Type B pancreatic cell (in vitro differentiated cells): ENCODE measurements at regions not wholly inside any gene's neighbourhood (a gene's known extent, or its start where the extent isn't known, plus 50 kb on each side); places are given as distances from the start of the nearest gene placed in this dataset.

Source experiments
- DNase-seq: peaks from one replicate; pipeline ENCODE4 v3.0.0; 2021; ENCODE audit warnings: mixed read lengths; ENCODE audit not compliant: unreplicated experiment; ENCODE audit errors: extremely low spot score
- H3K27ac Mint-ChIP-seq: 2 replicates; pipeline ENCODE4 v1.8.0; 2021; ENCODE audit warnings: mild to moderate bottlenecking, mixed read lengths
- H3K27me3 Mint-ChIP-seq: 2 replicates; pipeline ENCODE4 v1.8.0; 2021; ENCODE audit warnings: mixed read lengths
- H3K36me3 Mint-ChIP-seq: 2 replicates; pipeline ENCODE4 v1.8.0; 2021; ENCODE audit warnings: mixed read lengths
- H3K4me1 Mint-ChIP-seq: one replicate; pipeline ENCODE4 v1.8.0; 2021; ENCODE audit warnings: mixed read lengths; ENCODE audit not compliant: unreplicated experiment
- H3K4me3 Mint-ChIP-seq: 2 replicates; pipeline ENCODE4 v1.8.0; 2021; ENCODE audit warnings: mild to moderate bottlenecking, mixed read lengths
- H3K9me3 Mint-ChIP-seq: 2 replicates; pipeline ENCODE4 v1.8.0; 2021; ENCODE audit warnings: mixed read lengths
- TF ChIP-seq, protein P1 (sequence below): fragments of 200-600 bp; sonication (generic); conservative IDR thresholded peaks from 2 replicates; pipeline ENCODE4 v1.5.0; 2021; ENCODE audit warnings: antibody characterized with exemption, mild to moderate bottlenecking

DNA sequence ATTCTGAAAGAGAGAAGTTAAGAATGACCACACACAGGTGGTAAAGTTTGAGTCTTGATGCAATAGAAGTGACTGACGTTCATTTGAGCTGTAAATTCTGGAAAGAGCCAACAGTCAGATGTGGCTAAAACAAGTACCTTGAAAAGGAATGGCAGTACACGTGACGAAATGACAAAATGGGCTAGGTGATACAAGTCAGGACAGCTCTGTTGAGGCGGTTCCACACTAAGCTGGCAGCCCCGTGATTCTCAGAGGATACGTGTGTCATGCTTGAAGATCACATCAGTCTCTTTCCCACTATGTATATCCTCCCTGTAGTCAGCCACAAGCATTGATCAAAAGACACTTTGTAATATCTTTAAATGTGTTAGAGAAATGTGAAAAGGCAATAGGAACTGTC, 881.3 kb upstream of the ADGRL2 start:
- TF ChIP-seq, protein P1, sequence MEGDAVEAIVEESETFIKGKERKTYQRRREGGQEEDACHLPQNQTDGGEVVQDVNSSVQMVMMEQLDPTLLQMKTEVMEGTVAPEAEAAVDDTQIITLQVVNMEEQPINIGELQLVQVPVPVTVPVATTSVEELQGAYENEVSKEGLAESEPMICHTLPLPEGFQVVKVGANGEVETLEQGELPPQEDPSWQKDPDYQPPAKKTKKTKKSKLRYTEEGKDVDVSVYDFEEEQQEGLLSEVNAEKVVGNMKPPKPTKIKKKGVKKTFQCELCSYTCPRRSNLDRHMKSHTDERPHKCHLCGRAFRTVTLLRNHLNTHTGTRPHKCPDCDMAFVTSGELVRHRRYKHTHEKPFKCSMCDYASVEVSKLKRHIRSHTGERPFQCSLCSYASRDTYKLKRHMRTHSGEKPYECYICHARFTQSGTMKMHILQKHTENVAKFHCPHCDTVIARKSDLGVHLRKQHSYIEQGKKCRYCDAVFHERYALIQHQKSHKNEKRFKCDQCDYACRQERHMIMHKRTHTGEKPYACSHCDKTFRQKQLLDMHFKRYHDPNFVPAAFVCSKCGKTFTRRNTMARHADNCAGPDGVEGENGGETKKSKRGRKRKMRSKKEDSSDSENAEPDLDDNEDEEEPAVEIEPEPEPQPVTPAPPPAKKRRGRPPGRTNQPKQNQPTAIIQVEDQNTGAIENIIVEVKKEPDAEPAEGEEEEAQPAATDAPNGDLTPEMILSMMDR, result no peak
- Mint-ChIP-seq H3K27me3 (no peaks in the 10 kb centered on the region), H3K4me3 (no peak overlapping the region), H3K36me3 (no peaks in the 10 kb centered on the region), H3K4me1 (peaks cover 13% of the 10 kb centered on the region), H3K27ac (no peak overlapping the region), H3K9me3 (peaks cover 7% of the 10 kb centered on the region)
- no peak for DNase-seq

DNA sequence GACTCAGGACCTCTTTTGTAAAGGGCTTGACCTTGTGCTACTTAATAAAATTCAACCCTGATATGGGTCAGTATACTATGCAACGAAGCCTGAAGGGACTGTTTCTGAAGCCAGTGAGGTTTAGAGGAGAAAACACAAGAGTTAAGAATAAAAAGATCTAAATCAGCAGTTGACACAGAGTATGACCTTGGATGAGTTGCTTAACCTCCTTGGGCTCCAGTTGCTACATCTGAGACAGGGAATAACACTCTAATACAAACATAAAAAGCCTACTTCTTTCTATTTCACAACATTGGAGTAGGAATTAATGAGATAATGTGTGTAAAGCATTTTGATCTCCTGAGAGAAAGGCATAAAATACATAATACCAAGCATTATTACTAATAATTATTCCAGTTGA, 882.4 kb upstream of the ADGRL2 start:
- no peak overlapping the region for H3K4me3 Mint-ChIP-seq
- peaks cover 13% of the 10 kb centered on the region for H3K4me1 Mint-ChIP-seq
- TF ChIP-seq, protein P1, result no peak
- DNase-seq, result no peak
- peaks cover 6% of the 10 kb centered on the region for H3K9me3 Mint-ChIP-seq
- no peaks in the 10 kb centered on the region for H3K36me3 Mint-ChIP-seq
- no peaks in the 10 kb centered on the region for H3K27me3 Mint-ChIP-seq
- H3K27ac Mint-ChIP-seq, result no peak overlapping the region

DNA sequence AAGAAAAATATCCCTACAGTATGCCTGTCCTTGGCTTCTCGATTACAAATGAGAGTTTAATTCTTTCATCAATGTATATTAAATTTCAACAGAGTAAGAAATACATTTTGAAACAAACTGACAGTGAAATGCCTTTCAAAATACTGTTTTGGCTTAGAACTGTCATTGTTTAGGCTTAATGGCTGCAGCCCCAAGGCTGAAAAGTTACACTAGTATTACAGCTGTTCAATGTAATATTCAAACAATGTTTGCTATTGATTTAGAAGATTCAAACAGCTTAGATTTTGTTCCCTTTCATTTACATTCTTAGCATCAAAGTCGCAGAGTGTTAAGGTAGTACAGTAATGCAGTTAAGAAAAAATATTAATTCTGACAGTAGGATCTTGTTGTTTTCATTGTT, 882.9 kb upstream of the ADGRL2 start:
- Mint-ChIP-seq H3K36me3 (no peaks in the 10 kb centered on the region), H3K9me3 (peaks cover 4% of the 10 kb centered on the region), H3K4me1 (peaks cover 13% of the 10 kb centered on the region), H3K27ac (no peak overlapping the region), H3K4me3 (no peak overlapping the region), H3K27me3 (no peaks in the 10 kb centered on the region)
- no peak for DNase-seq
- TF ChIP-seq, protein P1, result no peak

DNA sequence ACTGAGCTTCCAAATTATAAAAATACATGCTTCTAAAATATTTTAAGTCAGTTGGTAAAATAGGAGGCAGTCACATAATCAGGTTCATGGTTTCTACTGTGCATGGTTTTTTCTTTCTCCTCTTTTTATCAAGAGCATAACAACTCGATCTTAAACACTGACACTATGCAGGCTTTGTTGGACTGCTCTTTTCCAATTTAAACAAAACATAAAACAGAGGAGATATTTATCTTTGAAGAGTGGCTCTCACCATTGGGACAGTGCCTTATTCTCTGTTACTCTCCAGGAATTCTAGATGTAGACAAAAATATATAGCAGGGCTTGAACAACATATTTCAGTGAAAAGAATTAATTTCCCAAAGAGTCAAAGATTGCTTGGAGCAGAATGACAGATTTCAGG, 883.5 kb upstream of the ADGRL2 start:
- Mint-ChIP-seq H3K27ac (no peak overlapping the region), H3K27me3 (no peaks in the 10 kb centered on the region), H3K4me3 (no peak overlapping the region), H3K4me1 (peaks cover 13% of the 10 kb centered on the region), H3K9me3 (peaks cover 4% of the 10 kb centered on the region), H3K36me3 (no peaks in the 10 kb centered on the region)
- no peak for DNase-seq
- TF ChIP-seq, protein P1, result no peak

DNA sequence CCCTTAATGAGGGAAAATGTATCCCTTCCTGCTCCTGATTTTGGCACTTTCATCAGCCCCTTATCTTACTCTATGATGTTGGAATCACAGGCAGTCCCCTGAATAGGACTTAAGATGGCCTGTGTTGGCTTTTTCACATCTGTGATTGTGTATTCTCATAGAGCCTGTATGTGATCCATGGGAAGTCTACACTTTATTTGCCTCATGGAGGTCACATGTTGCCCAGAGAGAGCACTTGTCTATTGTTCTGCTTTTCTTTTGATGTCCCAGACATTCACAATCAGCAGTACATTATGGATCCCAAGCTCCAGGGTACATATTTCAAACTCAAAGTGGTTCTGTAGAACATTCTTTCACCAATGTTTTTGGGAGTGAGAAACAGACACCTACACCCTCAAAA, 885.2 kb upstream of the ADGRL2 start:
- no peaks in the 10 kb centered on the region for H3K36me3 Mint-ChIP-seq
- peaks cover 17% of the 10 kb centered on the region for H3K4me1 Mint-ChIP-seq
- H3K27me3 Mint-ChIP-seq, result no peaks in the 10 kb centered on the region
- no peak overlapping the region for H3K4me3 Mint-ChIP-seq
- TF ChIP-seq, protein P1, result no peak
- no peak for DNase-seq
- H3K27ac Mint-ChIP-seq, result no peak overlapping the region
- peaks cover 4% of the 10 kb centered on the region for H3K9me3 Mint-ChIP-seq

DNA sequence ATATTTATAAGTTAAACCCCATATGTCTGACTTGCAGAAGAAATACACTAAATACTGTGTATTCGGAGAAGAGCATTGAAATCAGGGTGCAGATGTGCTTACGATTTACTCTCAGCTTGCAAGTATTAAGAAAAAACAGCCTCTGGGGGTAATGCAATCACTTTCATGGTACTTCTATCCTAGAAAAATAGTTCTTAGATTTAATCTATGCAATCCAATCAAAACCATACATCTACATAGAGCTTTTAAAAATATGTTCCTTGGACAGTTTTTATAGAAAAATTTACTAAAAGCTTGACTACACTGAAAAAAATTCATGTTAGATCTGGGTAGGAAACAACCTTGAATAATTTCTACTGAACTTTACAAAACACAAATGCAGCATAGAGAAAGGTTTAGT, 890.3 kb upstream of the ADGRL2 start:
- TF ChIP-seq, protein P1, result no peak
- Mint-ChIP-seq H3K9me3 (no peaks in the 10 kb centered on the region), H3K4me1 (peaks cover 22% of the 10 kb centered on the region), H3K4me3 (no peak overlapping the region), H3K27ac (no peak overlapping the region), H3K36me3 (no peaks in the 10 kb centered on the region), H3K27me3 (no peaks in the 10 kb centered on the region)
- no peak for DNase-seq
